ENCODE measurements at regions not wholly inside any gene's neighbourhood (a gene's known extent, or its start where the extent isn't known, plus 50 kb on each side); places are given as distances from the start of the nearest gene placed in this dataset.

GRCh38 chr11:22938691-22939090, 78.4 kb upstream of the CCDC179 start:
- TF ChIP-seq, protein P1, sequence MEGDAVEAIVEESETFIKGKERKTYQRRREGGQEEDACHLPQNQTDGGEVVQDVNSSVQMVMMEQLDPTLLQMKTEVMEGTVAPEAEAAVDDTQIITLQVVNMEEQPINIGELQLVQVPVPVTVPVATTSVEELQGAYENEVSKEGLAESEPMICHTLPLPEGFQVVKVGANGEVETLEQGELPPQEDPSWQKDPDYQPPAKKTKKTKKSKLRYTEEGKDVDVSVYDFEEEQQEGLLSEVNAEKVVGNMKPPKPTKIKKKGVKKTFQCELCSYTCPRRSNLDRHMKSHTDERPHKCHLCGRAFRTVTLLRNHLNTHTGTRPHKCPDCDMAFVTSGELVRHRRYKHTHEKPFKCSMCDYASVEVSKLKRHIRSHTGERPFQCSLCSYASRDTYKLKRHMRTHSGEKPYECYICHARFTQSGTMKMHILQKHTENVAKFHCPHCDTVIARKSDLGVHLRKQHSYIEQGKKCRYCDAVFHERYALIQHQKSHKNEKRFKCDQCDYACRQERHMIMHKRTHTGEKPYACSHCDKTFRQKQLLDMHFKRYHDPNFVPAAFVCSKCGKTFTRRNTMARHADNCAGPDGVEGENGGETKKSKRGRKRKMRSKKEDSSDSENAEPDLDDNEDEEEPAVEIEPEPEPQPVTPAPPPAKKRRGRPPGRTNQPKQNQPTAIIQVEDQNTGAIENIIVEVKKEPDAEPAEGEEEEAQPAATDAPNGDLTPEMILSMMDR (IDR thresholded peaks at IDR 0.05; ENCODE audit: low read length) = no peak
- TF ChIP-seq EZH2 (optimal IDR thresholded peaks at IDR 0.05; ENCODE audit: low read depth, low read length) (no peak), EZH2phosphoT487 (IDR thresholded peaks at IDR 0.05; ENCODE audit: low read length) (no peak)

Measured in MM.1S (cell line).